ENCODE measurements at regions not wholly inside any gene's neighbourhood (a gene's known extent, or its start where the extent isn't known, plus 50 kb on each side); places are given as distances from the start of the nearest gene placed in this dataset.

- TF ChIP-seq, protein P1, sequence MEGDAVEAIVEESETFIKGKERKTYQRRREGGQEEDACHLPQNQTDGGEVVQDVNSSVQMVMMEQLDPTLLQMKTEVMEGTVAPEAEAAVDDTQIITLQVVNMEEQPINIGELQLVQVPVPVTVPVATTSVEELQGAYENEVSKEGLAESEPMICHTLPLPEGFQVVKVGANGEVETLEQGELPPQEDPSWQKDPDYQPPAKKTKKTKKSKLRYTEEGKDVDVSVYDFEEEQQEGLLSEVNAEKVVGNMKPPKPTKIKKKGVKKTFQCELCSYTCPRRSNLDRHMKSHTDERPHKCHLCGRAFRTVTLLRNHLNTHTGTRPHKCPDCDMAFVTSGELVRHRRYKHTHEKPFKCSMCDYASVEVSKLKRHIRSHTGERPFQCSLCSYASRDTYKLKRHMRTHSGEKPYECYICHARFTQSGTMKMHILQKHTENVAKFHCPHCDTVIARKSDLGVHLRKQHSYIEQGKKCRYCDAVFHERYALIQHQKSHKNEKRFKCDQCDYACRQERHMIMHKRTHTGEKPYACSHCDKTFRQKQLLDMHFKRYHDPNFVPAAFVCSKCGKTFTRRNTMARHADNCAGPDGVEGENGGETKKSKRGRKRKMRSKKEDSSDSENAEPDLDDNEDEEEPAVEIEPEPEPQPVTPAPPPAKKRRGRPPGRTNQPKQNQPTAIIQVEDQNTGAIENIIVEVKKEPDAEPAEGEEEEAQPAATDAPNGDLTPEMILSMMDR (conservative IDR thresholded peaks at IDR 0.05) = no peak
- no peak for TF ChIP-seq EZH2 (IDR thresholded peaks at IDR 0.05; ENCODE audit: low read depth)
Measured at GRCh38 chr2:5528706-5529105, 163.5 kb upstream of the SOX11 start.
